Suprapubic skin (tissue), 3 donors: ENCODE measurements at regions not wholly inside any gene's neighbourhood (a gene's known extent, or its start where the extent isn't known, plus 50 kb on each side); places are given as distances from the start of the nearest gene placed in this dataset.
"Not testable (repeated sequence)": the region's sequence is repeated elsewhere in the genome, so short reads cannot be mapped to it uniquely, and the experiment has no call there.

Source experiments
- CTCF ChIP-seq, 2 donors: fragments of 200-600 bp in 1 of 2; fragments of 450-650 bp in 1 of 2; sonication (generic) in 1 of 2; IDR thresholded peaks; one replicate each; pipeline ENCODE4 v1.5.1; 2016 to 2019; ENCODE audit warnings: antibody characterized with exemption in 2 of 2, mild to moderate bottlenecking in 1 of 2, moderate library complexity in 1 of 2
- POLR2A ChIP-seq, 2 donors: fragments of 450-650 bp; IDR thresholded peaks; one replicate each; pipeline ENCODE4 v1.6.1; 2017; ENCODE audit warnings: antibody characterized with exemption in 2 of 2, mild to moderate bottlenecking in 2 of 2, moderate library complexity in 2 of 2

DNA sequence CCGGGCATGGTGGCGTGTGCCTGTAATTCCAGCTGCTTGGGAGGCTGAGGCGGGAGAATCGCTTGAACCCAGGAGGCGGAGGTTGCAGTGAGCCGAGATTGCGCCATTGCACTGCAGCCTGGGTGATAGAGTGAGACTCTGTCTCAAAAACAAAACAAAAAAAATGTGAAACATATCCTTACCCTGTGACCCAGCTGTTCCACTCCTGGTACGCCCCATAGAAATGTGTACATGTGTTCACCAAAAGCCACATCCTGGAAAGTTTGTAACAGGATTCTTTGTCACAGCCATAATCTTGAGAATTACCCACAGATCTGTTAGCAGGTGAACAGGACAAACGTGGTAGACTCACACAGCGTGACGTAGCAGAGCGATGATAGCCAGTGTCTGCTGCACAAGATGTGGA, 71.2 kb upstream of the RFLNA start:
- not testable (repeated sequence) for TF ChIP-seq CTCF, POLR2A (IDR thresholded peaks at IDR 0.05)
